ENCODE measurements at regions not wholly inside any gene's neighbourhood (a gene's known extent, or its start where the extent isn't known, plus 50 kb on each side); places are given as distances from the start of the nearest gene placed in this dataset.

DNA sequence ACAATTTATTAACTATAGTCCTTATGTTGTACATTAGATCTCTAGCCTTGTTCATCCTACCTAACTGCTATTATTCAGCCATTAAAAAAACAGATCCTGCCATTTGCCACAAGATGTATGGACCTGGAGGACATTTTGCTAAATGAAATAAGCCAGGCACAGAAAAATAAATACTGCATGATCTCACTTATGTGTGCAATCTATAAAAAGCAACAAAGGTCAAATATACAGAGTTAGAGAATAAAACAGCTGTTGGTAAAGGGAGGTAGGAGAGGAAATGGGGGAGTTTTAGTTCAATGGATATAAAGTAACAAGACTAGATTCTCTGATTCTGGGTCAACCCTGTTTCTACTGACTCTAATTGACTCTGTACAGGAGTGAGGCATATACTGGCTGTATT lies 103.3 kb upstream of the FAM9C start:
- Histone ChIP-seq H3K4me3 (no peak overlapping the region), H3K27ac (no peak overlapping the region), H3K4me1 (no peaks in the 10 kb centered on the region), H3K9me3 (no peaks in the 10 kb centered on the region), H3K36me3 (replicated peaks in 1 of 2; ENCODE audit: insufficient read depth in 1 of 2, low read depth in 2 of 2) (no peaks in the 10 kb centered on the region), H3K27me3 (no peaks in the 10 kb centered on the region)
- TF ChIP-seq POLR2A (IDR thresholded peaks at IDR 0.05) (no peak), CTCF (IDR thresholded peaks at IDR 0.05) (no peak)
- DNase-seq (no peak), ATAC-seq (no peak)
- intact Hi-C loops (cut with DNase I) = no loop called here

GRCh38 chrX:13147147-13147546 lies 102.7 kb upstream of the FAM9C start:
- H3K4me3 ChIP-seq = no peak overlapping the region
- ATAC-seq (no peak), DNase-seq (no peak)
- H3K27ac ChIP-seq = no peak overlapping the region
- no peaks in the 10 kb centered on the region for H3K9me3 ChIP-seq
- H3K4me1 ChIP-seq = no peaks in the 10 kb centered on the region
- no peaks in the 10 kb centered on the region for H3K27me3 ChIP-seq
- TF ChIP-seq CTCF (IDR thresholded peaks at IDR 0.05) = no peak
- no peak for TF ChIP-seq POLR2A (IDR thresholded peaks at IDR 0.05)
- intact Hi-C loops (cut with DNase I) = no loop called here
- WGBS, 2 donors = 88 to 89% methylated on average over 2 to 3 of the region's 3 CpGs
- no peaks in the 10 kb centered on the region for H3K36me3 ChIP-seq (replicated peaks in 1 of 2; ENCODE audit: insufficient read depth in 1 of 2, low read depth in 2 of 2)

- TF ChIP-seq CTCF (IDR thresholded peaks at IDR 0.05) = no peak
- TF ChIP-seq POLR2A (IDR thresholded peaks at IDR 0.05) = no peak
- DNase-seq (no peak), ATAC-seq (no peak)
- Histone ChIP-seq H3K27me3 (no peaks in the 10 kb centered on the region), H3K9me3 (no peaks in the 10 kb centered on the region), H3K27ac (no peak overlapping the region), H3K36me3 (replicated peaks in 1 of 2; ENCODE audit: insufficient read depth in 1 of 2, low read depth in 2 of 2) (no peaks in the 10 kb centered on the region), H3K4me3 (no peak overlapping the region), H3K4me1 (no peaks in the 10 kb centered on the region)
- intact Hi-C loops (cut with DNase I) = no loop called here
- 100% methylated on average over 1 of the region's 1 CpG for WGBS, 2 donors
These were observed 100.7 kb upstream of the FAM9C start for GRCh38 chrX:13144927-13145655.

GRCh38 chrX:13142891-13143290 lies 98.5 kb upstream of the FAM9C start:
- ATAC-seq (peak; percentile 83), DNase-seq (peak; percentile 35 to 54 (median 41))
- no peak overlapping the region for H3K4me3 ChIP-seq
- WGBS, 2 donors = 14 to 33% methylated on average over 1 to 3 of the region's 3 CpGs
- intact Hi-C loops (cut with DNase I) = no loop called here
- H3K9me3 ChIP-seq = no peaks in the 10 kb centered on the region
- H3K27ac ChIP-seq = no peak overlapping the region
- TF ChIP-seq POLR2A (IDR thresholded peaks at IDR 0.05) = no peak
- no peak for TF ChIP-seq CTCF (IDR thresholded peaks at IDR 0.05)
- H3K27me3 ChIP-seq = no peaks in the 10 kb centered on the region
- H3K36me3 ChIP-seq (replicated peaks in 1 of 2; ENCODE audit: insufficient read depth in 1 of 2, low read depth in 2 of 2) = no peaks in the 10 kb centered on the region
- no peaks in the 10 kb centered on the region for H3K4me1 ChIP-seq

DNA sequence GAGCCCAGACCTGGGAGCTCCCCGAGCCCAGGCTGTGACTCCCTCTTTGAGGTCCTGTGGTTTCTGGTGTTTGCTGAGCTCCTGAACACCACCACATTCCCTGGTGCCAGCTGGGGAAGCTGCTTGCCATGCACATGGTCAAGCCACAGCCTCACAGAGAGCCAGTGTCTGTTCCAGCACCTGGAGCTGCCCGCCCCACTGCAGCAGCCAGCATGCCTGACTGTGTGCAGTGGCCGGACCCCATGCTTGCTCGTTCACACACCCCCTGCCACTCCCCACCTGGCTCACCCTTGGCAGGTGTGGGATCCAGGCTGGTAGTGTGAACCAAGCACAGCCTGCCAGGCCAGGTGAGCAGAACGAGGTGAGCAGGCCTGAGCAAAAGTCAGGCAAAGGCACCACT lies 95.6 kb upstream of the FAM9C start:
- no peak for DNase-seq
- intact Hi-C loops (cut with DNase I) = no loop called here
- H3K4me3 ChIP-seq = no peak overlapping the region
- H3K27me3 ChIP-seq = no peaks in the 10 kb centered on the region
- H3K27ac ChIP-seq = no peak overlapping the region
- TF ChIP-seq POLR2A (IDR thresholded peaks at IDR 0.05) (no peak), CTCF (IDR thresholded peaks at IDR 0.05) (no peak)
- ATAC-seq = no peak
- no peaks in the 10 kb centered on the region for H3K4me1 ChIP-seq
- 100% methylated on average over 1 of the region's 5 CpGs; no CpG with 5 or more reads in 1 of the 2 donors for WGBS, 2 donors
- no peaks in the 10 kb centered on the region for H3K9me3 ChIP-seq
- no peaks in the 10 kb centered on the region for H3K36me3 ChIP-seq (replicated peaks in 1 of 2; ENCODE audit: insufficient read depth in 1 of 2, low read depth in 2 of 2)

All from body of pancreas (tissue), 4 donors.